PC-3 (cell line): ENCODE measurements at regions not wholly inside any gene's neighbourhood (a gene's known extent, or its start where the extent isn't known, plus 50 kb on each side); places are given as distances from the start of the nearest gene placed in this dataset.

Source experiments
- ATAC-seq: fragments of 200-7000 bp; cut with Tn5 transposase; 2 replicates; pipeline ENCODE4 v1.9.1; 2020; ENCODE audit warnings: mild to moderate bottlenecking, moderate library complexity
- BruUV-seq: library from RNA; stranded (reverse); fragments of 400-500 nt; replicated peaks from 2 replicates; lab custom pipeline; 2021; lab: Mats Ljungman, UMichigan
- CTCF ChIA-PET: fragments of 300-600 bp; sonication (Branson Sonifier 250); formaldehyde crosslinking; loops from one replicate; lab custom pipeline; 2022; ENCODE audit warnings: antibody characterized with exemption; lab: Charles Lee
- POLR2A ChIA-PET: fragments of 300-600 bp; sonication (Branson Sonifier 250); formaldehyde crosslinking; loops from one replicate; lab custom pipeline; 2022; ENCODE audit warnings: antibody characterized with exemption; ENCODE audit not compliant: unreplicated experiment; lab: Charles Lee
- DNase-seq: peaks from one replicate; pipeline ENCODE4 v3.0.0-alpha.2; 2015
- H2AFZ ChIP-seq: fragments of 300-600 bp; sonication (generic); 2 replicates; pipeline ENCODE4 v1.6.0; 2016; ENCODE audit warnings: antibody characterized with exemption, low read length
- H3F3A ChIP-seq: fragments of 300-600 bp; sonication (generic); one replicate; pipeline ENCODE4 v1.6.0; 2017; ENCODE audit warnings: antibody characterized with exemption, low read length, control low read depth, mild to moderate bottlenecking; ENCODE audit not compliant: unreplicated experiment
- H3K27ac ChIP-seq: fragments of 300-600 bp; sonication (generic); 2 replicates; pipeline ENCODE4 v1.5.1; 2016; ENCODE audit warnings: mild to moderate bottlenecking, low read length
- H3K27me3 ChIP-seq: fragments of 300-600 bp; sonication (generic); 2 replicates; pipeline ENCODE4 v1.6.1; 2016; ENCODE audit warnings: low read length, mixed read lengths
- H3K36me3 ChIP-seq: fragments of 300-600 bp; sonication (generic); 2 replicates; pipeline ENCODE4 v1.6.1; 2016; ENCODE audit warnings: low read depth, mixed run types, low read length, mixed read lengths
- H3K4me1 ChIP-seq: fragments of 300-600 bp; sonication (generic); 2 replicates; pipeline ENCODE4 v1.5.1; 2016; ENCODE audit warnings: low read length; ENCODE audit not compliant: insufficient read depth
- H3K4me2 ChIP-seq: fragments of 300-600 bp; sonication (generic); 2 replicates; pipeline ENCODE4 v1.6.0; 2016; ENCODE audit warnings: low read length
- H3K4me3 ChIP-seq: fragments of 300-600 bp; sonication (generic); 2 replicates; pipeline ENCODE4 v1.5.1; 2016; ENCODE audit warnings: mild to moderate bottlenecking, low read length, mixed read lengths
- H3K79me2 ChIP-seq: fragments of 300-600 bp; sonication (generic); 2 replicates; pipeline ENCODE4 v1.6.1; 2017; ENCODE audit warnings: low read length, mixed read lengths
- H3K9ac ChIP-seq: fragments of 300-600 bp; sonication (generic); 2 replicates; pipeline ENCODE4 v1.6.0; 2016; ENCODE audit warnings: mild to moderate bottlenecking, low read length
- H3K9me2 ChIP-seq: fragments of 300-600 bp; sonication (generic); replicated peaks from 2 replicates; pipeline ENCODE4 v1.6.1; 2016; ENCODE audit warnings: mixed run types, low read length, mixed read lengths
- H3K9me3 ChIP-seq: fragments of 300-600 bp; sonication (generic); 2 replicates; pipeline ENCODE4 v1.6.1; 2016; ENCODE audit warnings: low read length, mixed read lengths
- H4K20me1 ChIP-seq: fragments of 300-600 bp; sonication (generic); 2 replicates; pipeline ENCODE4 v1.6.1; 2016; ENCODE audit warnings: low read length, mixed read lengths
- CTCF ChIP-seq: fragments of 300-600 bp; sonication (generic); conservative IDR thresholded peaks from 2 replicates; pipeline ENCODE4 v1.5.1; 2017; ENCODE audit warnings: antibody characterized with exemption, low read depth, mild to moderate bottlenecking, low read length
- EZH2 ChIP-seq: fragments of 300-600 bp; sonication (generic); IDR thresholded peaks from one replicate; pipeline ENCODE4 v1.6.1; 2017; ENCODE audit warnings: antibody characterized with exemption, mild to moderate bottlenecking, low read length; ENCODE audit not compliant: unreplicated experiment
- EZH2phosphoT487 ChIP-seq: fragments of 300-600 bp; sonication (generic); IDR thresholded peaks from 2 replicates; pipeline ENCODE4 v1.6.1; 2018; ENCODE audit warnings: mild to moderate bottlenecking, antibody characterized with exemption, low read length, borderline replicate concordance
- intact Hi-C: fragments of 100-400 bp; cut with micrococcal nuclease; formaldehyde crosslinking; loops from 2 replicates; pipeline ENCODE4 v1.9.0; 2023

GRCh38 chr16:87250431-87250960 lies 66.7 kb downstream of the C16orf95 start:
- no peak overlapping the region for H3K4me2 ChIP-seq
- ChIA-PET POLR2A (no interaction called here), CTCF (no interaction called here)
- no peak overlapping the region for H3K9ac ChIP-seq
- H3K27ac ChIP-seq: no peak overlapping the region
- no peaks in the 10 kb centered on the region for H3K4me1 ChIP-seq
- TF ChIP-seq EZH2 (no peak), CTCF (no peak), EZH2phosphoT487 (no peak)
- no peaks in the 10 kb centered on the region for H3K79me2 ChIP-seq
- no peak for DNase-seq
- H4K20me1 ChIP-seq: no peaks in the 10 kb centered on the region
- no peaks in the 10 kb centered on the region for H3K9me3 ChIP-seq
- H3K27me3 ChIP-seq: no peaks in the 10 kb centered on the region
- BruUV-seq: no TSS peak
- no peaks in the 10 kb centered on the region for H3K36me3 ChIP-seq
- intact Hi-C loops: no loop called here
- ATAC-seq: no peak
- no peaks in the 10 kb centered on the region for H3F3A ChIP-seq
- H3K4me3 ChIP-seq: no peak overlapping the region
- no peaks in the 10 kb centered on the region for H3K9me2 ChIP-seq
- no peak overlapping the region for H2AFZ ChIP-seq

- Histone ChIP-seq H3K4me1 (no peaks in the 10 kb centered on the region), H3K4me2 (no peak overlapping the region), H3K9me3 (no peaks in the 10 kb centered on the region), H2AFZ (no peak overlapping the region), H3F3A (no peaks in the 10 kb centered on the region), H3K4me3 (no peak overlapping the region), H3K27ac (no peak overlapping the region), H3K9ac (no peak overlapping the region), H3K27me3 (no peaks in the 10 kb centered on the region), H4K20me1 (no peaks in the 10 kb centered on the region), H3K9me2 (no peaks in the 10 kb centered on the region), H3K79me2 (no peaks in the 10 kb centered on the region), H3K36me3 (no peaks in the 10 kb centered on the region)
- TF ChIP-seq CTCF (no peak), EZH2 (no peak), EZH2phosphoT487 (no peak)
- ATAC-seq: no peak
- ChIA-PET CTCF (no interaction called here), POLR2A (no interaction called here)
- intact Hi-C loops: no loop called here
- peak; percentile 25 for DNase-seq
- BruUV-seq: no TSS peak
These were observed 64.8 kb downstream of the C16orf95 start for GRCh38 chr16:87252269-87252970.
